B cell (primary cell): ENCODE measurements at regions not wholly inside any gene's neighbourhood (a gene's known extent, or its start where the extent isn't known, plus 50 kb on each side); places are given as distances from the start of the nearest gene placed in this dataset.

Source experiments
- ATAC-seq: fragments of 200-7000 bp; cut with Tn5 transposase; one replicate; pipeline ENCODE4 v1.10.0; 2021; ENCODE audit warnings: low read depth, mild to moderate bottlenecking, moderate number of reproducible peaks, moderate library complexity
- CTCF ChIA-PET: fragments of 350-600 bp; sonication (Branson Sonifier 250); formaldehyde crosslinking; loops from one replicate; lab custom pipeline; 2021; ENCODE audit warnings: antibody characterized with exemption, inconsistent platforms; lab: Charles Lee
- POLR2A ChIA-PET: fragments of 350-600 bp; sonication (Branson Sonifier 250); formaldehyde crosslinking; loops from one replicate; lab custom pipeline; 2021; ENCODE audit warnings: antibody characterized with exemption; lab: Charles Lee
- DNase-seq: peaks from one replicate; pipeline ENCODE4 v3.0.0; 2013
- H2AFZ ChIP-seq: 2 replicates; pipeline ENCODE4 v1.6.1; 2012; ENCODE audit warnings: mild to moderate bottlenecking, low read depth, low read length; ENCODE audit not compliant: insufficient read depth, poor library complexity, severe bottlenecking
- H3K27ac ChIP-seq, 2 donors: 1 replicate in 1 of 2; 2 replicates in 1 of 2; pipeline ENCODE4 v1.5.1; 2012 to 2013; ENCODE audit warnings: low read length in 2 of 2, mild to moderate bottlenecking in 2 of 2, moderate library complexity in 1 of 2
- H3K27me3 ChIP-seq, 4 experiments: fragments of 200-600 bp in 1 of 4; sonication (generic) in 1 of 4; replicated peaks in 1 of 4; 1 replicate in 2 of 4; 2 replicates in 2 of 4; pipeline versions ENCODE4 v1.6.1 to v1.7.0; 2013 to 2016; ENCODE audit warnings: low read length in 3 of 4, mild to moderate bottlenecking in 2 of 4, mixed read lengths in 1 of 4, moderate library complexity in 1 of 4; ENCODE audit not compliant: insufficient read depth in 4 of 4, control insufficient read depth in 3 of 4; ENCODE audit errors: control extremely low read depth in 1 of 4
- H3K36me3 ChIP-seq, 2 experiments: replicated peaks in 1 of 2; 1 replicate in 1 of 2; 2 replicates in 1 of 2; pipeline versions ENCODE4 v1.6.1 to v1.7.1; 2013; ENCODE audit warnings: low read length in 1 of 2; ENCODE audit not compliant: insufficient read depth in 2 of 2, control insufficient read depth in 1 of 2; ENCODE audit errors: control extremely low read depth in 1 of 2, extremely low read depth in 1 of 2
- H3K4me1 ChIP-seq, 2 donors: fragments of 200-600 bp in 1 of 2; sonication (generic) in 1 of 2; 1 replicate in 1 of 2; 2 replicates in 1 of 2; pipeline versions ENCODE4 v1.5.1 to v1.6.1; 2013 to 2017; ENCODE audit warnings: low read length in 2 of 2; ENCODE audit not compliant: control insufficient read depth in 2 of 2, insufficient read depth in 2 of 2
- H3K4me2 ChIP-seq: replicated peaks from 2 replicates; pipeline ENCODE3; 2012; ENCODE audit warnings: mild to moderate bottlenecking, low read depth, low read length; ENCODE audit not compliant: poor library complexity, severe bottlenecking
- H3K4me3 ChIP-seq, 5 experiments: fragments of 200-600 bp in 1 of 5; sonication (generic) in 1 of 5; 1 replicate in 3 of 5; 2 replicates in 2 of 5; pipeline versions ENCODE4 v1.5.1 to v1.7.0; 2011 to 2016; ENCODE audit warnings: low read length in 4 of 5, mild to moderate bottlenecking in 4 of 5, low read depth in 2 of 5, control low read depth in 1 of 5, moderate library complexity in 1 of 5; ENCODE audit not compliant: insufficient read depth in 1 of 5; ENCODE audit errors: control extremely low read depth in 1 of 5, extremely low read depth in 1 of 5
- H3K79me2 ChIP-seq: fragments of 200-600 bp; sonication (generic); one replicate; pipeline ENCODE4 v1.6.0; 2016; ENCODE audit warnings: low read length; ENCODE audit not compliant: control insufficient read depth, insufficient read depth
- H3K9ac ChIP-seq: fragments of 200-600 bp; sonication (generic); 2 replicates; pipeline ENCODE4 v1.6.1; 2017; ENCODE audit warnings: mild to moderate bottlenecking, low read length, moderate library complexity
- H3K9me3 ChIP-seq, 3 donors: one replicate each; pipeline versions ENCODE4 v1.6.1 to v1.7.1; 2013; ENCODE audit warnings: low read length in 2 of 3; ENCODE audit not compliant: control insufficient read depth in 2 of 3, insufficient read depth in 1 of 3; ENCODE audit errors: control extremely low read depth in 1 of 3
- H4K20me1 ChIP-seq: 2 replicates; pipeline ENCODE4 v1.6.0; 2012; ENCODE audit warnings: mild to moderate bottlenecking, low read length; ENCODE audit not compliant: insufficient read depth, control insufficient read depth, poor library complexity, severe bottlenecking
- H3K27ac Mint-ChIP-seq: one replicate; pipeline ENCODE4 v1.8.0; 2021; ENCODE audit warnings: mixed read lengths
- H3K27me3 Mint-ChIP-seq: one replicate; pipeline ENCODE4 v1.8.0; 2021; ENCODE audit warnings: mixed read lengths
- H3K4me1 Mint-ChIP-seq: one replicate; pipeline ENCODE4 v1.8.0; 2021; ENCODE audit warnings: mixed read lengths
- H3K4me3 Mint-ChIP-seq: one replicate; pipeline ENCODE4 v1.8.0; 2021; ENCODE audit warnings: mixed read lengths
- H3K9me3 Mint-ChIP-seq: one replicate; pipeline ENCODE4 v1.8.0; 2022; ENCODE audit warnings: mixed read lengths; ENCODE audit not compliant: insufficient read depth
- CTCF ChIP-seq: fragments of 200-600 bp; IDR thresholded peaks from one replicate; pipeline ENCODE4 v1.8.0; 2022; ENCODE audit warnings: antibody characterized with exemption, mild to moderate bottlenecking
- EZH2 ChIP-seq: IDR thresholded peaks from 2 replicates; pipeline ENCODE4 v1.6.1; 2012; ENCODE audit warnings: borderline replicate concordance, low read depth, mild to moderate bottlenecking, moderate library complexity, low read length; ENCODE audit not compliant: insufficient read depth, poor library complexity, severe bottlenecking
- WGBS: methylation state at CpG from one replicate; pipeline ENCODE4 v1.1.5; 2013; ENCODE audit warnings: missing lambda C conversion rate; ENCODE audit not compliant: insufficient coverage; 5-methylcytosine and 5-hydroxymethylcytosine counted together
- intact Hi-C: fragments of 100-400 bp; cut with micrococcal nuclease; formaldehyde crosslinking; loops from one replicate; pipeline ENCODE4 v1.10.0; 2022

- Histone ChIP-seq H3K79me2 (no peaks in the 10 kb centered on the region), H3K27ac (no peak overlapping the region), H3K27me3 (no peaks in the 10 kb centered on the region), H3K9me3 (no peaks in the 10 kb centered on the region), H3K36me3 (no peaks in the 10 kb centered on the region), H2AFZ (no peak overlapping the region), H4K20me1 (no peaks in the 10 kb centered on the region), H3K4me1 (no peaks in the 10 kb centered on the region), H3K4me3 (no peak overlapping the region), H3K9ac (no peak overlapping the region), H3K4me2 (no peak overlapping the region)
- H3K9me3 Mint-ChIP-seq = no peaks in the 10 kb centered on the region
- peaks cover 16% of the 10 kb centered on the region for H3K27me3 Mint-ChIP-seq
- H3K27ac Mint-ChIP-seq = no peak overlapping the region
- ATAC-seq = no peak
- H3K4me1 Mint-ChIP-seq = no peaks in the 10 kb centered on the region
- ChIA-PET POLR2A (no interaction called here), CTCF (interaction anchor here (1.3 kb wide), 1 partner anchor 123 kb away, joined by 3 read pairs; no protein-coding TSS in a partner anchor)
- intact Hi-C loops = no loop called here
- TF ChIP-seq CTCF (no peak), EZH2 (no peak)
- no peak for DNase-seq
- 82% methylated on average over 6 of the region's 7 CpGs for WGBS
- no peak overlapping the region for H3K4me3 Mint-ChIP-seq
Measured at GRCh38 chr2:201983800-201984199, 49.9 kb upstream of the FZD7 start.
